IMR-90 (cell line): ENCODE measurements at regions not wholly inside any gene's neighbourhood (a gene's known extent, or its start where the extent isn't known, plus 50 kb on each side); places are given as distances from the start of the nearest gene placed in this dataset.

Experiments used
- ATAC-seq: fragments of 200-7000 bp; cut with Tn5 transposase; 2 replicates; pipeline ENCODE4 v1.9.1; 2020; ENCODE audit warnings: low read depth, mild to moderate bottlenecking, moderate library complexity
- BruUV-seq: library from RNA; stranded (reverse); fragments of 400-500 nt; replicated peaks from 2 replicates; lab custom pipeline; 2021; lab: Mats Ljungman, UMichigan
- CTCF ChIA-PET: fragments of 300-600 bp; formaldehyde crosslinking; extraction: SDS; loops from one replicate; lab custom pipeline; 2021; ENCODE audit warnings: antibody characterized with exemption; lab: Yijun Ruan, JAX
- POLR2A ChIA-PET: fragments of 300-600 bp; sonication (Branson Sonifier 250); formaldehyde crosslinking; loops from one replicate; lab custom pipeline; 2022; ENCODE audit warnings: antibody characterized with exemption; ENCODE audit not compliant: unreplicated experiment; lab: Charles Lee
- DNase-seq: peaks from one replicate; pipeline ENCODE4 v3.0.0; 2013
- H2AFZ ChIP-seq: replicated peaks from 2 replicates; pipeline ENCODE3; 2013; ENCODE audit warnings: low read length, mild to moderate bottlenecking; ENCODE audit not compliant: poor library complexity
- H2AK5ac ChIP-seq: 2 replicates; pipeline ENCODE4 v1.6.1; 2013; ENCODE audit warnings: low read depth, low read length, inconsistent platforms
- H2AK9ac ChIP-seq: replicated peaks from 2 replicates; pipeline ENCODE3; 2013; ENCODE audit warnings: mild to moderate bottlenecking, low read depth, low read length, moderate library complexity; ENCODE audit not compliant: poor library complexity
- H2BK120ac ChIP-seq: 2 replicates; pipeline ENCODE4 v1.6.1; 2013; ENCODE audit warnings: low read depth, low read length, inconsistent platforms
- H2BK15ac ChIP-seq: 3 replicates; pipeline ENCODE4 v1.6.1; 2013; ENCODE audit warnings: low read depth, low read length, inconsistent platforms
- H2BK20ac ChIP-seq: 2 replicates; pipeline ENCODE4 v1.6.1; 2013; ENCODE audit warnings: low read depth, mild to moderate bottlenecking, inconsistent platforms, low read length, moderate library complexity
- H2BK5ac ChIP-seq: 2 replicates; pipeline ENCODE4 v1.6.1; 2013; ENCODE audit warnings: mild to moderate bottlenecking, low read depth, low read length, inconsistent platforms; ENCODE audit not compliant: poor library complexity, severe bottlenecking
- H3K14ac ChIP-seq: replicated peaks from 2 replicates; pipeline ENCODE4 v1.6.1; 2013; ENCODE audit warnings: low read depth, low read length, inconsistent platforms
- H3K18ac ChIP-seq: 2 replicates; pipeline ENCODE4 v1.6.1; 2013; ENCODE audit warnings: low read depth, low read length, control low read depth
- H3K23ac ChIP-seq: 2 replicates; pipeline ENCODE4 v1.6.1; 2013; ENCODE audit warnings: low read depth, low read length, inconsistent platforms
- H3K27ac ChIP-seq: 2 replicates; pipeline ENCODE4 v1.5.1; 2013; ENCODE audit warnings: mild to moderate bottlenecking, control low read depth, low read length; ENCODE audit not compliant: insufficient read depth
- H3K27me3 ChIP-seq: 2 replicates; pipeline ENCODE4 v1.6.1; 2013; ENCODE audit warnings: low read length; ENCODE audit not compliant: control insufficient read depth, insufficient read depth
- H3K36me3 ChIP-seq: 2 replicates; pipeline ENCODE4 v1.6.1; 2013; ENCODE audit warnings: low read length, mixed read lengths; ENCODE audit not compliant: control insufficient read depth, insufficient read depth
- H3K4ac ChIP-seq: 2 replicates; pipeline ENCODE4 v1.6.1; 2013; ENCODE audit warnings: low read depth, low read length, inconsistent platforms
- H3K4me1 ChIP-seq: 2 replicates; pipeline ENCODE4 v1.6.1; 2013; ENCODE audit warnings: low read length, mixed read lengths; ENCODE audit not compliant: control insufficient read depth, insufficient read depth
- H3K4me2 ChIP-seq: 2 replicates; pipeline ENCODE4 v1.6.1; 2013; ENCODE audit warnings: low read depth, mild to moderate bottlenecking, control low read depth, low read length, moderate library complexity
- H3K4me3 ChIP-seq: 2 replicates; pipeline ENCODE4 v1.5.1; 2013; ENCODE audit warnings: low read depth, mild to moderate bottlenecking, control low read depth, low read length, moderate library complexity; ENCODE audit not compliant: insufficient read depth
- H3K56ac ChIP-seq: 2 replicates; pipeline ENCODE4 v1.6.1; 2013; ENCODE audit warnings: low read length, inconsistent platforms; ENCODE audit not compliant: insufficient read depth; ENCODE audit errors: extremely low read depth
- H3K79me1 ChIP-seq, 2 experiments: 2 replicates each; pipeline ENCODE4 v1.6.1; 2013; ENCODE audit warnings: low read length in 2 of 2, inconsistent platforms in 1 of 2, low read depth in 1 of 2
- H3K9ac ChIP-seq: 2 replicates; pipeline ENCODE4 v1.6.1; 2013; ENCODE audit warnings: low read depth, low read length, control low read depth
- H3K9me1 ChIP-seq: 2 replicates; pipeline ENCODE4 v1.6.1; 2013; ENCODE audit warnings: low read length, inconsistent platforms; ENCODE audit not compliant: insufficient read depth
- H3K9me3 ChIP-seq: 2 replicates; pipeline ENCODE4 v1.6.1; 2013; ENCODE audit warnings: low read length; ENCODE audit not compliant: control insufficient read depth, insufficient read depth
- H4K20me1 ChIP-seq: 2 replicates; pipeline ENCODE4 v1.6.1; 2013; ENCODE audit warnings: low read length, inconsistent platforms; ENCODE audit not compliant: insufficient read depth
- H4K5ac ChIP-seq: 2 replicates; pipeline ENCODE4 v1.6.1; 2013; ENCODE audit warnings: mild to moderate bottlenecking, low read depth, low read length, control low read depth
- H4K8ac ChIP-seq, 2 experiments: 2 replicates each; pipeline ENCODE4 v1.6.1; 2013; ENCODE audit warnings: low read depth in 2 of 2, low read length in 2 of 2, control low read depth in 1 of 2, inconsistent platforms in 1 of 2
- H4K91ac ChIP-seq: 2 replicates; pipeline ENCODE4 v1.6.1; 2013; ENCODE audit warnings: low read depth, low read length, inconsistent platforms; ENCODE audit not compliant: insufficient read depth
- BHLHE40 ChIP-seq: fragments of 150-350 bp; IDR thresholded peaks from 2 replicates; pipeline ENCODE4 v1.6.1; 2016; ENCODE audit warnings: mild to moderate bottlenecking, low read depth, low read length
- CEBPB ChIP-seq: IDR thresholded peaks from 2 replicates; pipeline ENCODE4 v1.6.1; 2012; ENCODE audit warnings: low read depth, low read length, improper control_type of control experiment
- CHD1 ChIP-seq: IDR thresholded peaks from 2 replicates; pipeline ENCODE4 v1.6.1; 2012; ENCODE audit warnings: low read depth, low read length, improper control_type of control experiment
- CTCF ChIP-seq: conservative IDR thresholded peaks from 2 replicates; pipeline ENCODE4 v1.5.1; 2012; ENCODE audit warnings: mild to moderate bottlenecking, low read depth, low read length, improper control_type of control experiment
- ELK1 ChIP-seq: fragments of 150-350 bp; IDR thresholded peaks from 2 replicates; pipeline ENCODE4 v1.6.1; 2016; ENCODE audit warnings: low read depth, mild to moderate bottlenecking, low read length, moderate library complexity, borderline replicate concordance
- FOS ChIP-seq: fragments of 150-350 bp; IDR thresholded peaks from 2 replicates; pipeline ENCODE4 v1.6.1; 2016; ENCODE audit warnings: low read depth, low read length
- MAFK ChIP-seq: IDR thresholded peaks from 2 replicates; pipeline ENCODE4 v1.6.1; 2012; ENCODE audit warnings: low read depth, low read length, improper control_type of control experiment
- MXI1 ChIP-seq: IDR thresholded peaks from 2 replicates; pipeline ENCODE4 v1.6.1; 2012; ENCODE audit warnings: low read depth, mild to moderate bottlenecking, low read length, moderate library complexity, borderline replicate concordance
- NFE2L2 ChIP-seq: fragments of 150-350 bp; IDR thresholded peaks from 2 replicates; pipeline ENCODE4 v1.6.1; 2016; ENCODE audit warnings: low read depth, mild to moderate bottlenecking, low read length
- POLR2A ChIP-seq: IDR thresholded peaks from 2 replicates; pipeline ENCODE4 v1.6.1; 2012; ENCODE audit warnings: mild to moderate bottlenecking, low read depth, low read length
- RFX5 ChIP-seq: IDR thresholded peaks from 2 replicates; pipeline ENCODE4 v1.8.0; 2012; ENCODE audit warnings: low read depth, mild to moderate bottlenecking, low read length, moderate library complexity
- USF2 ChIP-seq: fragments of 150-350 bp; IDR thresholded peaks from 2 replicates; pipeline ENCODE4 v1.6.1; 2017; ENCODE audit warnings: mild to moderate bottlenecking, antibody characterized with exemption, low read length, low read depth
- WGBS, 2 experiments: methylation state at CpG; one replicate each; pipeline versions ENCODE4 v1.1.5 to v1.1.7; 2013; ENCODE audit warnings: missing lambda C conversion rate in 2 of 2; ENCODE audit not compliant: insufficient read length in 1 of 2; ENCODE audit errors: extremely low coverage in 2 of 2; 5-methylcytosine and 5-hydroxymethylcytosine counted together
- dilution Hi-C: fragments of 300-500 bp; cut with HindIII; formaldehyde crosslinking; loops from one replicate; pipeline ENCODE4 v1.14.3; 2018; ENCODE audit warnings: low sequenced_read_pairs; ENCODE audit not compliant: unreplicated experiment
- in situ Hi-C: fragments of 300-500 bp; cut with MboI; formaldehyde crosslinking; loops from 3 replicates; pipeline ENCODE4 v1.14.3; 2019; ENCODE audit warnings: low sequenced_read_pairs, inconsistent platforms, mixed read lengths
- intact Hi-C: fragments of 100-400 bp; cut with micrococcal nuclease; formaldehyde crosslinking; loops from 2 replicates; pipeline ENCODE4 v1.10.0; 2022

- H3K9ac ChIP-seq = no peak overlapping the region
- H3K9me3 ChIP-seq = no peaks in the 10 kb centered on the region
- TF ChIP-seq FOS = no peak
- no peak for TF ChIP-seq CTCF
- no peak for TF ChIP-seq POLR2A
- no peak for TF ChIP-seq CEBPB
- no peak for TF ChIP-seq CHD1
- no peak for TF ChIP-seq NFE2L2
- TF ChIP-seq MAFK = no peak
- no peak for TF ChIP-seq RFX5
- no peak for TF ChIP-seq BHLHE40
- no peak for TF ChIP-seq MXI1
- no peak for TF ChIP-seq USF2
- TF ChIP-seq ELK1 = no peak
- CTCF ChIA-PET = no interaction called here
- no peak overlapping the region for H2BK15ac ChIP-seq
- H2AK5ac ChIP-seq = no peak overlapping the region
- no peak overlapping the region for H3K56ac ChIP-seq
- H3K9me1 ChIP-seq = no peaks in the 10 kb centered on the region
- no peak for DNase-seq
- H3K18ac ChIP-seq = no peak overlapping the region
- POLR2A ChIA-PET = no interaction called here
- no peak overlapping the region for H2AK9ac ChIP-seq
- no peak overlapping the region for H4K91ac ChIP-seq
- H4K5ac ChIP-seq = no peak overlapping the region
- H3K14ac ChIP-seq = no peak overlapping the region
- no TSS peak for BruUV-seq
- H3K4me3 ChIP-seq = no peak overlapping the region
- no peak overlapping the region for H3K4me2 ChIP-seq
- H3K27me3 ChIP-seq = no peaks in the 10 kb centered on the region
- H2AFZ ChIP-seq = no peak overlapping the region
- no CpG with 5 or more reads among the region's 5 CpGs for WGBS, 2 experiments
- no peaks in the 10 kb centered on the region for H3K4me1 ChIP-seq
- no peaks in the 10 kb centered on the region for H3K36me3 ChIP-seq
- dilution Hi-C loops = no loop called here
- H3K23ac ChIP-seq = no peak overlapping the region
- no peak overlapping the region for H2BK120ac ChIP-seq
- intact Hi-C loops = no loop called here
- ATAC-seq = no peak
- no peak overlapping the region for H4K8ac ChIP-seq
- no peak overlapping the region for H2BK20ac ChIP-seq
- H3K79me1 ChIP-seq = no peaks in the 10 kb centered on the region
- no peak overlapping the region for H3K27ac ChIP-seq
- H4K20me1 ChIP-seq = no peaks in the 10 kb centered on the region
- H2BK5ac ChIP-seq = no peak overlapping the region
- no peak overlapping the region for H3K4ac ChIP-seq
- in situ Hi-C loops = no loop called here
These were observed 427.2 kb upstream of the CBLB start for GRCh38 chr3:106296062-106296461.
